ENCODE measurements at regions not wholly inside any gene's neighbourhood (a gene's known extent, or its start where the extent isn't known, plus 50 kb on each side); places are given as distances from the start of the nearest gene placed in this dataset.

- Histone ChIP-seq H3K27ac (no peak overlapping the region), H3K36me3 (no peaks in the 10 kb centered on the region), H3K9me3 (no peaks in the 10 kb centered on the region), H3K4me1 (no peaks in the 10 kb centered on the region), H3K27me3 (no peaks in the 10 kb centered on the region), H3K4me3 (no peak overlapping the region)
- no peak for TF ChIP-seq POLR2A (IDR thresholded peaks at IDR 0.05)
- TF ChIP-seq CTCF (IDR thresholded peaks at IDR 0.05) = no peak
- intact Hi-C loops (cut with DNase I; ENCODE audit: low total_unique reads) = no loop called here
- DNase-seq = no peak
Observed at GRCh38 chr5:169354921-169355320, 54.0 kb upstream of the SLIT3 start.

- no peak for DNase-seq
- no peak overlapping the region for H3K4me3 ChIP-seq
- no peaks in the 10 kb centered on the region for H3K4me1 ChIP-seq
- H3K36me3 ChIP-seq = no peaks in the 10 kb centered on the region
- no peaks in the 10 kb centered on the region for H3K27me3 ChIP-seq
- TF ChIP-seq CTCF (IDR thresholded peaks at IDR 0.05) = no peak
- no peak for TF ChIP-seq POLR2A (IDR thresholded peaks at IDR 0.05)
- H3K9me3 ChIP-seq = no peaks in the 10 kb centered on the region
- no peak overlapping the region for H3K27ac ChIP-seq
- intact Hi-C loops (cut with DNase I; ENCODE audit: low total_unique reads) = no loop called here
Observed at GRCh38 chr5:169354263-169354662, 53.3 kb upstream of the SLIT3 start.

GRCh38 chr5:169352901-169353300 lies 52.0 kb upstream of the SLIT3 start:
- Histone ChIP-seq H3K27ac (no peak overlapping the region), H3K36me3 (no peaks in the 10 kb centered on the region), H3K4me3 (no peak overlapping the region), H3K4me1 (no peaks in the 10 kb centered on the region), H3K27me3 (no peaks in the 10 kb centered on the region), H3K9me3 (no peaks in the 10 kb centered on the region)
- intact Hi-C loops (cut with DNase I; ENCODE audit: low total_unique reads) = no loop called here
- TF ChIP-seq CTCF (IDR thresholded peaks at IDR 0.05) (no peak), POLR2A (IDR thresholded peaks at IDR 0.05) (no peak)
- no peak for DNase-seq

- no peak overlapping the region for H3K4me3 ChIP-seq
- H3K27me3 ChIP-seq = no peaks in the 10 kb centered on the region
- H3K9me3 ChIP-seq = no peaks in the 10 kb centered on the region
- intact Hi-C loops (cut with DNase I; ENCODE audit: low total_unique reads) = no loop called here
- no peaks in the 10 kb centered on the region for H3K4me1 ChIP-seq
- no peak for TF ChIP-seq POLR2A (IDR thresholded peaks at IDR 0.05)
- TF ChIP-seq CTCF (IDR thresholded peaks at IDR 0.05) = no peak
- no peaks in the 10 kb centered on the region for H3K36me3 ChIP-seq
- no peak for DNase-seq
- no peak overlapping the region for H3K27ac ChIP-seq
Observed at GRCh38 chr5:169351721-169352120, 50.8 kb upstream of the SLIT3 start.

GRCh38 chr5:169350759-169351240 lies 49.9 kb upstream of the SLIT3 start:
- Histone ChIP-seq H3K27ac (no peak overlapping the region), H3K36me3 (no peaks in the 10 kb centered on the region), H3K4me1 (no peaks in the 10 kb centered on the region), H3K4me3 (no peak overlapping the region), H3K9me3 (no peaks in the 10 kb centered on the region), H3K27me3 (no peaks in the 10 kb centered on the region)
- intact Hi-C loops (cut with DNase I; ENCODE audit: low total_unique reads) = no loop called here
- no peak for TF ChIP-seq POLR2A (IDR thresholded peaks at IDR 0.05)
- TF ChIP-seq CTCF (IDR thresholded peaks at IDR 0.05) = no peak
- no peak for DNase-seq

All from uterus (tissue), 3 donors.